ENCODE measurements at regions not wholly inside any gene's neighbourhood (a gene's known extent, or its start where the extent isn't known, plus 50 kb on each side); places are given as distances from the start of the nearest gene placed in this dataset.
A peak's percentile ranks its signal among the peaks of the same experiment; 100 is the strongest.

GRCh38 chr13:30044932-30045331, 194.5 kb upstream of the UBL3 start:
- in situ Hi-C loops (cut with MboI) = no loop called here
- Histone ChIP-seq H3K4me3 (no peak overlapping the region), H3K27ac (no peak overlapping the region), H2AFZ (no peak overlapping the region), H3F3A (ENCODE audit: insufficient read depth) (peaks cover 26% of the 10 kb centered on the region), H3K9ac (no peak overlapping the region), H3K27me3 (replicated peaks; ENCODE audit: insufficient read depth) (no peaks in the 10 kb centered on the region), H4K20me1 (ENCODE audit: insufficient read depth) (no peaks in the 10 kb centered on the region), H3K9me2 (ENCODE audit: insufficient read depth) (no peaks in the 10 kb centered on the region), H3K36me3 (ENCODE audit: low read depth) (no peaks in the 10 kb centered on the region), H3K4me1 (ENCODE audit: insufficient read depth) (peaks cover 27% of the 10 kb centered on the region), H3K4me2 (ENCODE audit: unreplicated experiment) (no peak overlapping the region), H3K9me3 (ENCODE audit: low read depth) (no peaks in the 10 kb centered on the region), H3K79me2 (ENCODE audit: insufficient read depth) (no peaks in the 10 kb centered on the region)
- DNase-seq = no peak
- TF ChIP-seq EZH2phosphoT487 (IDR thresholded peaks at IDR 0.05; ENCODE audit: insufficient read depth, low read depth) = no peak
- TF ChIP-seq EZH2 (IDR thresholded peaks at IDR 0.05; ENCODE audit: insufficient read depth, poor library complexity, severe bottlenecking) = no peak
- 95 to 97% methylated on average over 1 of the region's 1 CpG for WGBS, 2 experiments (ENCODE audit: low coverage in 1 of 2, low lambda C conversion rate in 2 of 2, missing lambda C conversion rate in 2 of 2)

GRCh38 chr13:30043631-30043925, 193.2 kb upstream of the UBL3 start:
- no peaks in the 10 kb centered on the region for H3K79me2 ChIP-seq (ENCODE audit: insufficient read depth)
- no peak for DNase-seq
- H3K9me2 ChIP-seq (ENCODE audit: insufficient read depth) = no peaks in the 10 kb centered on the region
- peaks cover 36% of the 10 kb centered on the region for H3K4me1 ChIP-seq (ENCODE audit: insufficient read depth)
- no peak overlapping the region for H3K27ac ChIP-seq
- no peak overlapping the region for H3K9ac ChIP-seq
- H3K4me2 ChIP-seq (ENCODE audit: unreplicated experiment) = no peak overlapping the region
- no peaks in the 10 kb centered on the region for H3K27me3 ChIP-seq (replicated peaks; ENCODE audit: insufficient read depth)
- TF ChIP-seq EZH2 (IDR thresholded peaks at IDR 0.05; ENCODE audit: insufficient read depth, poor library complexity, severe bottlenecking) = no peak
- no peak for TF ChIP-seq EZH2phosphoT487 (IDR thresholded peaks at IDR 0.05; ENCODE audit: insufficient read depth, low read depth)
- H3K9me3 ChIP-seq (ENCODE audit: low read depth) = no peaks in the 10 kb centered on the region
- H3F3A ChIP-seq (ENCODE audit: insufficient read depth) = peaks cover 32% of the 10 kb centered on the region
- in situ Hi-C loops (cut with MboI) = no loop called here
- no peaks in the 10 kb centered on the region for H3K36me3 ChIP-seq (ENCODE audit: low read depth)
- H3K4me3 ChIP-seq = no peak overlapping the region
- H4K20me1 ChIP-seq (ENCODE audit: insufficient read depth) = no peaks in the 10 kb centered on the region
- H2AFZ ChIP-seq = no peak overlapping the region

- no peaks in the 10 kb centered on the region for H3K36me3 ChIP-seq (ENCODE audit: low read depth)
- no peaks in the 10 kb centered on the region for H3K79me2 ChIP-seq (ENCODE audit: insufficient read depth)
- WGBS, 2 experiments (ENCODE audit: low coverage in 1 of 2, low lambda C conversion rate in 2 of 2, missing lambda C conversion rate in 2 of 2) = 85 to 89% methylated on average over 5 of the region's 5 CpGs
- TF ChIP-seq EZH2 (IDR thresholded peaks at IDR 0.05; ENCODE audit: insufficient read depth, poor library complexity, severe bottlenecking) (no peak), EZH2phosphoT487 (IDR thresholded peaks at IDR 0.05; ENCODE audit: insufficient read depth, low read depth) (no peak)
- no peak for DNase-seq
- H2AFZ ChIP-seq = no peak overlapping the region
- H3K4me1 ChIP-seq (ENCODE audit: insufficient read depth) = peaks cover 38% of the 10 kb centered on the region
- H3K4me3 ChIP-seq = no peak overlapping the region
- peaks cover 30% of the 10 kb centered on the region for H3F3A ChIP-seq (ENCODE audit: insufficient read depth)
- H3K9ac ChIP-seq = no peak overlapping the region
- H3K27me3 ChIP-seq (replicated peaks; ENCODE audit: insufficient read depth) = no peaks in the 10 kb centered on the region
- H3K27ac ChIP-seq = no peak overlapping the region
- H3K4me2 ChIP-seq (ENCODE audit: unreplicated experiment) = no peak overlapping the region
- in situ Hi-C loops (cut with MboI) = no loop called here
- no peaks in the 10 kb centered on the region for H3K9me2 ChIP-seq (ENCODE audit: insufficient read depth)
- H4K20me1 ChIP-seq (ENCODE audit: insufficient read depth) = no peaks in the 10 kb centered on the region
- H3K9me3 ChIP-seq (ENCODE audit: low read depth) = no peaks in the 10 kb centered on the region
Measured at GRCh38 chr13:30042891-30043630, 192.6 kb upstream of the UBL3 start.

- Histone ChIP-seq H3K9me3 (ENCODE audit: low read depth) (no peaks in the 10 kb centered on the region), H3K36me3 (ENCODE audit: low read depth) (no peaks in the 10 kb centered on the region), H3K4me1 (ENCODE audit: insufficient read depth) (peaks cover 37% of the 10 kb centered on the region), H2AFZ (no peak overlapping the region), H3K9ac (no peak overlapping the region), H3K9me2 (ENCODE audit: insufficient read depth) (no peaks in the 10 kb centered on the region), H3K79me2 (ENCODE audit: insufficient read depth) (no peaks in the 10 kb centered on the region), H4K20me1 (ENCODE audit: insufficient read depth) (no peaks in the 10 kb centered on the region), H3F3A (ENCODE audit: insufficient read depth) (peaks cover 22% of the 10 kb centered on the region), H3K27me3 (replicated peaks; ENCODE audit: insufficient read depth) (no peaks in the 10 kb centered on the region), H3K27ac (no peak overlapping the region), H3K4me2 (ENCODE audit: unreplicated experiment) (no peak overlapping the region), H3K4me3 (no peak overlapping the region)
- TF ChIP-seq EZH2phosphoT487 (IDR thresholded peaks at IDR 0.05; ENCODE audit: insufficient read depth, low read depth) (no peak), EZH2 (IDR thresholded peaks at IDR 0.05; ENCODE audit: insufficient read depth, poor library complexity, severe bottlenecking) (no peak)
- in situ Hi-C loops (cut with MboI) = no loop called here
- 78 to 87% methylated on average over 3 of the region's 3 CpGs for WGBS, 2 experiments (ENCODE audit: low coverage in 1 of 2, low lambda C conversion rate in 2 of 2, missing lambda C conversion rate in 2 of 2)
- no peak for DNase-seq
Measured at GRCh38 chr13:30042272-30042671, 191.9 kb upstream of the UBL3 start.

GRCh38 chr13:30039511-30039911, 189.1 kb upstream of the UBL3 start:
- H3K9me3 ChIP-seq (ENCODE audit: low read depth) = no peaks in the 10 kb centered on the region
- DNase-seq = no peak
- H3F3A ChIP-seq (ENCODE audit: insufficient read depth) = peaks cover 16% of the 10 kb centered on the region
- peaks cover 27% of the 10 kb centered on the region for H3K4me1 ChIP-seq (ENCODE audit: insufficient read depth)
- H3K79me2 ChIP-seq (ENCODE audit: insufficient read depth) = no peaks in the 10 kb centered on the region
- H3K27me3 ChIP-seq (replicated peaks; ENCODE audit: insufficient read depth) = no peaks in the 10 kb centered on the region
- in situ Hi-C loops (cut with MboI) = no loop called here
- WGBS, 2 experiments (ENCODE audit: low coverage in 1 of 2, low lambda C conversion rate in 2 of 2, missing lambda C conversion rate in 2 of 2) = 42 to 50% methylated on average over 3 of the region's 3 CpGs
- TF ChIP-seq EZH2 (IDR thresholded peaks at IDR 0.05; ENCODE audit: insufficient read depth, poor library complexity, severe bottlenecking) (no peak), EZH2phosphoT487 (IDR thresholded peaks at IDR 0.05; ENCODE audit: insufficient read depth, low read depth) (no peak)
- peak overlapping the region; percentile 18; the same call in 1 of the 2 replicates for H3K4me3 ChIP-seq
- H3K27ac ChIP-seq = no peak overlapping the region
- H3K9me2 ChIP-seq (ENCODE audit: insufficient read depth) = no peaks in the 10 kb centered on the region
- no peak overlapping the region for H3K9ac ChIP-seq
- 0 out of 2 replicates have a peak overlapping the region, but pooled peaks have one; percentile 12 for H2AFZ ChIP-seq
- H4K20me1 ChIP-seq (ENCODE audit: insufficient read depth) = no peaks in the 10 kb centered on the region
- H3K36me3 ChIP-seq (ENCODE audit: low read depth) = no peaks in the 10 kb centered on the region
- peak overlapping the region; percentile 32 for H3K4me2 ChIP-seq (ENCODE audit: unreplicated experiment)
